Fibroblast of skin of left quadriceps (primary cell): ENCODE measurements at regions not wholly inside any gene's neighbourhood (a gene's known extent, or its start where the extent isn't known, plus 50 kb on each side); places are given as distances from the start of the nearest gene placed in this dataset.

Experiments
- DNase-seq, 2 experiments: peaks; one replicate each; pipeline ENCODE4 v3.0.0-alpha.2; 2013; ENCODE audit warnings: low read depth in 2 of 2

- no peak for DNase-seq
Measured at GRCh38 chr5:3888310-3888709, 292.7 kb downstream of the IRX1 start.

- DNase-seq: no peak
Measured at GRCh38 chr5:3889412-3890142, 293.9 kb downstream of the IRX1 start.

- DNase-seq: no peak
Measured at GRCh38 chr5:3891113-3891512, 295.5 kb downstream of the IRX1 start.

- DNase-seq: no peak
Measured at GRCh38 chr5:3893527-3893926, 297.9 kb downstream of the IRX1 start.

- DNase-seq: no peak
Measured at GRCh38 chr5:3893975-3894374, 298.3 kb downstream of the IRX1 start.

GRCh38 chr5:3896098-3896497, 300.5 kb downstream of the IRX1 start:
- no peak for DNase-seq

- DNase-seq: no peak
Measured at GRCh38 chr5:3899093-3899492, 303.5 kb downstream of the IRX1 start.

- DNase-seq: no peak
Measured at GRCh38 chr5:3904584-3904983, 309.0 kb downstream of the IRX1 start.

- DNase-seq: no peak
Measured at GRCh38 chr5:3905031-3905430, 309.4 kb downstream of the IRX1 start.

GRCh38 chr5:3905521-3905920, 309.9 kb downstream of the IRX1 start:
- no peak for DNase-seq

GRCh38 chr5:3911111-3911510, 315.5 kb downstream of the IRX1 start:
- no peak for DNase-seq

- peak; percentile 11 to 13 for DNase-seq
Measured at GRCh38 chr5:3911773-3912172, 316.1 kb downstream of the IRX1 start.

GRCh38 chr5:3912790-3913189, 317.2 kb downstream of the IRX1 start:
- no peak for DNase-seq

- DNase-seq: peak; percentile 21 to 30
Measured at GRCh38 chr5:3913279-3913678, 317.6 kb downstream of the IRX1 start.

- no peak for DNase-seq
Measured at GRCh38 chr5:3925022-3925421, 329.4 kb downstream of the IRX1 start.

GRCh38 chr5:3925935-3926334, 330.3 kb downstream of the IRX1 start:
- no peak for DNase-seq

- no peak for DNase-seq
Measured at GRCh38 chr5:3929799-3930198, 334.2 kb downstream of the IRX1 start.

GRCh38 chr5:3931976-3932375, 336.3 kb downstream of the IRX1 start:
- DNase-seq: no peak

GRCh38 chr5:3933536-3933935, 337.9 kb downstream of the IRX1 start:
- DNase-seq: no peak

GRCh38 chr5:3933966-3934365, 338.3 kb downstream of the IRX1 start:
- no peak for DNase-seq

GRCh38 chr5:3943859-3944258, 348.2 kb downstream of the IRX1 start:
- no peak for DNase-seq

GRCh38 chr5:3944930-3945329, 349.3 kb downstream of the IRX1 start:
- no peak for DNase-seq

- no peak for DNase-seq
Measured at GRCh38 chr5:3948838-3949237, 353.2 kb downstream of the IRX1 start.

- DNase-seq: no peak
Measured at GRCh38 chr5:3954199-3954598, 358.6 kb downstream of the IRX1 start.
